HL-60 (cell line): ENCODE measurements at regions not wholly inside any gene's neighbourhood (a gene's known extent, or its start where the extent isn't known, plus 50 kb on each side); places are given as distances from the start of the nearest gene placed in this dataset.

Source experiments
- DNase-seq, 2 experiments: peaks; one replicate each; pipeline ENCODE4 v3.0.0-alpha.2; 2010 to 2020; ENCODE audit warnings: low read depth in 1 of 2, low spot score in 1 of 2
- H3K27ac ChIP-seq: fragments of 250-450 bp; sonication (Bioruptor Pico); replicated peaks from 2 replicates; pipeline ENCODE4 v1.5.1; 2020; ENCODE audit warnings: mild to moderate bottlenecking, moderate library complexity
- H3K27me3 ChIP-seq: fragments of 250-450 bp; sonication (Bioruptor Pico); 2 replicates; pipeline ENCODE4 v1.5.1; 2021; ENCODE audit warnings: mild to moderate bottlenecking, moderate library complexity; ENCODE audit not compliant: insufficient read depth, poor library complexity, severe bottlenecking
- H3K4me3 ChIP-seq: replicated peaks from 2 replicates; pipeline ENCODE4 v1.5.1; 2011; ENCODE audit warnings: mild to moderate bottlenecking, control low read depth, low read length; ENCODE audit not compliant: insufficient read depth
- CTCF ChIP-seq: IDR thresholded peaks from one replicate; pipeline ENCODE4 v1.5.1; 2011; ENCODE audit warnings: low read length, control low read depth, inconsistent platforms; ENCODE audit not compliant: insufficient read depth
- GABPA ChIP-seq: IDR thresholded peaks from 2 replicates; pipeline ENCODE4 v1.6.1; 2012; ENCODE audit warnings: low read depth
- POLR2AphosphoS5 ChIP-seq: IDR thresholded peaks from 2 replicates; pipeline ENCODE4 v1.6.1; 2012; ENCODE audit warnings: low read depth
- REST ChIP-seq: IDR thresholded peaks from 2 replicates; pipeline ENCODE4 v1.6.1; 2012; ENCODE audit warnings: low read depth; ENCODE audit not compliant: insufficient replicate concordance
- SPI1 ChIP-seq: IDR thresholded peaks from 2 replicates; pipeline ENCODE4 v1.6.1; 2012; ENCODE audit warnings: low read depth, mild to moderate bottlenecking, borderline replicate concordance

GRCh38 chr2:236967499-236967783 is 118.2 kb upstream of the COPS8 start:
- TF ChIP-seq GABPA = no peak
- no peak for TF ChIP-seq POLR2AphosphoS5
- no peak for TF ChIP-seq CTCF
- TF ChIP-seq SPI1 = no peak
- no peak for TF ChIP-seq REST
- H3K4me3 ChIP-seq = no peak overlapping the region
- no peak overlapping the region for H3K27ac ChIP-seq
- H3K27me3 ChIP-seq = no peaks in the 10 kb centered on the region
- no peak for DNase-seq

- no peak for DNase-seq
- H3K4me3 ChIP-seq = no peak overlapping the region
- H3K27me3 ChIP-seq = no peaks in the 10 kb centered on the region
- TF ChIP-seq REST = no peak
- no peak for TF ChIP-seq GABPA
- no peak for TF ChIP-seq CTCF
- TF ChIP-seq SPI1 = no peak
- no peak for TF ChIP-seq POLR2AphosphoS5
- H3K27ac ChIP-seq = no peak overlapping the region
These were observed 117.4 kb upstream of the COPS8 start for GRCh38 chr2:236968101-236968879.

GRCh38 chr2:236968880-236969534 is 116.7 kb upstream of the COPS8 start:
- no peak for TF ChIP-seq REST
- no peak for TF ChIP-seq SPI1
- TF ChIP-seq CTCF = no peak
- no peak for TF ChIP-seq GABPA
- no peak for TF ChIP-seq POLR2AphosphoS5
- Histone ChIP-seq H3K27ac (no peak overlapping the region), H3K27me3 (no peaks in the 10 kb centered on the region), H3K4me3 (no peak overlapping the region)
- DNase-seq = no peak
